ENCODE measurements at regions not wholly inside any gene's neighbourhood (a gene's known extent, or its start where the extent isn't known, plus 50 kb on each side); places are given as distances from the start of the nearest gene placed in this dataset.
"Not testable (repeated sequence)": the region's sequence is repeated elsewhere in the genome, so short reads cannot be mapped to it uniquely, and the experiment has no call there.

DNA sequence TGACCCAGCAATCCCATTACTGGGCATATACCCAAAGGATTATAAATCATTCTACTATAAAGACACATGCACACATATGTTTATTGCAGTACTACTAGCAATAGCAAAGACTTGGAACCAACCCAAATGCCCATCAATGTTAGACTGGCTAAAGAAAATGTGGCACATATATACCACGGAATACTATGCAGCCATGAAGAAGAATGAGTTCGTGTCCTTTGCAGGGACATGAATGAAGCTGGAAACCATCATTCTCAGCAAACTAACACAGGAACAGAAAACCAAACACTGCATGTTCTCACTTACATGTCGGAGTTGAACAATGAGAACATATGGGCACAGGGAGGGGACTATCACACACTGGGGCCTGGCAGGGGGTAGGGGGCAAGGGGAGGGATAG is 183.0 kb downstream of the HACE1 start:
- peaks cover 0 to 55% (median 3%) of the 10 kb centered on the region in 4 donors for H3K9me3 ChIP-seq
- not testable (repeated sequence) for H3K36me3 ChIP-seq; H3K4me3 ChIP-seq; H3K4me1 ChIP-seq; DNase-seq (ENCODE audit: low spot score in 2 of 2); H3K27me3 ChIP-seq; H3K27ac ChIP-seq
- WGBS, 2 donors, result 93 to 94% methylated on average over 3 of the region's 3 CpGs

DNA sequence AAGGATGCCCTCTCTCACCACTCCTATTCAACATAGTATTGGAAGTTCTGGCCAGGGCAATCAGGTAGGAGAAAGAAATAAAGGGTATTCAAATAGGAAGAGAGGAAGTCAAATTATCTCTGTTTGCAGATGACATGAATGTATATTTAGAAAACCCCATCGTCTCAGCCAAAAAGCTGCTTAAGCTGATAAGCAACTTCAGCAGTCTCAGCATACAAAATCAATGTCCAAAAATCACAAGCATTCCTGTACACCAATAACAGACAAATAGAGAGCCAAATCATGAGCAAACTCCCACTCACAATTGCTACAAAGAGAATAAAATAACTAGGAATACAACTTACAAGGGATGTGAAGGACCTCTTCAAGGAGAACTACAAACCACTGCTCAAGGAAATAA is 184.6 kb downstream of the HACE1 start:
- H3K4me3 ChIP-seq; DNase-seq (ENCODE audit: low spot score in 2 of 2); H3K36me3 ChIP-seq; H3K4me1 ChIP-seq; H3K27me3 ChIP-seq; H3K27ac ChIP-seq: not testable (repeated sequence)
- peaks cover 0 to 67% (median 3%) of the 10 kb centered on the region in 4 donors for H3K9me3 ChIP-seq
- WGBS, 2 donors, result 89 to 92% methylated on average over 1 of the region's 1 CpG

DNA sequence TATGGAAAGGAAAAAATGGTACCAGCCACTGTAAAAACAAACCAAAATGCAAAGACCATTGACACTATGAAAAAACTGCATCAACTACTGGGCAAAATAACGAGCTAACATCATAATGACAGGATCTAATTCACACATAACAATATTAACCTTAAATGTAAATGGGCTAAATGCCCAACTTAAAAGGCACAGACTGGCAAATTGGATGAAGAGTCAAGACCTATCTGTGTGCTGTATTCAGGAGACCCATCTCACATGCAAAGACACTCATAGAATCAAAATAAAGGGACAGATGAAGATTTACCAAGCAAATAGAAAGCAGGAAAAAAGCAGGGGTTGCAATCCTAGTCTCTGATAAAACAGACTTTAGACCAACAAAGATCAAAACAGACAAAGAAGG is 186.6 kb downstream of the HACE1 start:
- not testable (repeated sequence) for DNase-seq (ENCODE audit: low spot score in 2 of 2); H3K4me3 ChIP-seq; H3K36me3 ChIP-seq; H3K4me1 ChIP-seq; H3K27ac ChIP-seq; H3K27me3 ChIP-seq
- 23 to 60% methylated on average over 1 of the region's 1 CpG for WGBS, 2 donors
- peaks cover 0 to 55% (median 3%) of the 10 kb centered on the region in 4 donors for H3K9me3 ChIP-seq

DNA sequence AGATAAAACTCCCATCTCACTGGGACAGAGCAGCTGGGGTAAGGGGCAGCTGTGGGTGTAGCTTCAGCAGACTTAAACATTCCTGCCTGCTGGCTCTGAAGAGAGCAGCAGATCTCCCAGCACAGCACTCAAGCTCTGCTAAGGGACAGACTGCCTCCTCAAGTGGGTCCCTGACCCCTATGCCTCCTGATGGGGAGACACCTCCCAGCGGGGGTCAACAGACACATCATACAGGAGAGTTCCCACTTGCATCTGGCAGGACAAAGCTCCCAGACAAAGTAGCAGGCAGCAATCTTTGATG is 188.2 kb downstream of the HACE1 start:
- not testable (repeated sequence) for H3K4me3 ChIP-seq; H3K36me3 ChIP-seq; DNase-seq (ENCODE audit: low spot score in 2 of 2); H3K27ac ChIP-seq; H3K27me3 ChIP-seq; H3K4me1 ChIP-seq
- H3K9me3 ChIP-seq, result peaks cover 0 to 51% (median 3%) of the 10 kb centered on the region in 4 donors
- 100% methylated on average over 1 of the region's 1 CpG for WGBS, 2 donors

DNA sequence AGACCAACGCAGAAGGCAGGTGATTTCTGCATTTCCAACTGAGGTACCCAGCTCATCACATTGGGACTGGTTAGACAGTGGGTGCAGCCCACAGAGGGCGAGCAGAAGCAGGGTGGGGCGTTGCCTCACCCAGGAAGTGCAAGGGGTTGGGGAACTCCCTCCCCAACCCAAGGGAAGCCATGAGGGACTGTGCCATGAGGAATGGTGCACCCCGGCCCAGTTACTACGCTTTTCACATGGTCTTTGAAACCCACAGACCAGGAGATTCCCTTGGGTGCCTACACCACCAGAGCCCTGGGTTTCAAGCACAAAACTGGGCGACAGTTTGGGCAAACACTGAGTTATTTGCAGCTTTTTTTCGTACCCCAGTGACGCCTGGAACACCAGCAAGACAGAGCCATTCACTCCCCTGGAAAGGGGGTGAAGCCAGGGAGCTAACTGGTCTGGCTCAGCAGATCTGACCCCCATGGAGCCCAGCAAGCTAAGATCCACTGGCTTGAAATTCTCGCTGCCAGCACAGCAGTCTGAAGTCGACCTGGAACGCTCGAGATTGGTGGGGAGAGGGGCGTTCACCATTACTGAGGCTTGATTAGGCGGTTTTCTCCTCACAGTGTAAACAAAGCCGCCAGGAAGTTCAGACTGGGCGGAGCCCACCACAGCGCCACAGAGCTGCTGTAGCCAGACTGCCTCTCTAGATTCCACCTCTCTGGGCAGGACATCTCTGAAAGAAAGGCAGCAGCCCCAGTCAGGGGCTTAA is 188.7 kb downstream of the HACE1 start:
- not testable (repeated sequence) for H3K4me3 ChIP-seq; H3K27ac ChIP-seq; H3K27me3 ChIP-seq; H3K4me1 ChIP-seq; DNase-seq (ENCODE audit: low spot score in 2 of 2); H3K36me3 ChIP-seq
- H3K9me3 ChIP-seq, result peaks cover 0 to 47% (median 3%) of the 10 kb centered on the region in 4 donors
- WGBS, 2 donors, result 91 to 94% methylated on average over 13 to 17 of the region's 17 CpGs

DNA sequence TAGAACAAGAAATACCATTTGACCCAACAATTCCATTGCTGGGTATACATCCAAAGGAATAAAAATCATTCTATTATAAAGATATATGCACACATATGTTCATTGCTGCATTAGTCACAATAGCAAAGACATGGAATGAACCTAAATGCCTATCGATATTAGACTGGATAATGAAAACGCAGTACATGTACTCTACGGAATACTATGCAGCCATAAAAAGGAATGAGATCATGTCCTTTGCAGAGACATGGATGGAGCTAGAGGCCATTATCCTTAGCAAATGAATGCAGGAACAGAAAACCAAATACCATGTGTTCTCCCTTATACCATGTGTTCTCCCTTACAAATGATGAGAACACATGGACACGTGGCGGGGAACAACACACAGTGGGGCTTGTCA is 190.2 kb downstream of the HACE1 start:
- no peak for DNase-seq (ENCODE audit: low spot score in 2 of 2)
- 90 to 96% methylated on average over 5 of the region's 5 CpGs for WGBS, 2 donors
- Histone ChIP-seq H3K4me1 (no peaks in the 10 kb centered on the region), H3K4me3 (no peak overlapping the region), H3K36me3 (no peaks in the 10 kb centered on the region), H3K27me3 (no peaks in the 10 kb centered on the region), H3K9me3 (peaks cover 0 to 51% (median 0%) of the 10 kb centered on the region in 4 donors), H3K27ac (no peak overlapping the region)
- TF ChIP-seq EP300 (IDR thresholded peaks at IDR 0.05) (no peak), POLR2A (IDR thresholded peaks at IDR 0.05) (no peak)
- TF ChIP-seq, protein P1, sequence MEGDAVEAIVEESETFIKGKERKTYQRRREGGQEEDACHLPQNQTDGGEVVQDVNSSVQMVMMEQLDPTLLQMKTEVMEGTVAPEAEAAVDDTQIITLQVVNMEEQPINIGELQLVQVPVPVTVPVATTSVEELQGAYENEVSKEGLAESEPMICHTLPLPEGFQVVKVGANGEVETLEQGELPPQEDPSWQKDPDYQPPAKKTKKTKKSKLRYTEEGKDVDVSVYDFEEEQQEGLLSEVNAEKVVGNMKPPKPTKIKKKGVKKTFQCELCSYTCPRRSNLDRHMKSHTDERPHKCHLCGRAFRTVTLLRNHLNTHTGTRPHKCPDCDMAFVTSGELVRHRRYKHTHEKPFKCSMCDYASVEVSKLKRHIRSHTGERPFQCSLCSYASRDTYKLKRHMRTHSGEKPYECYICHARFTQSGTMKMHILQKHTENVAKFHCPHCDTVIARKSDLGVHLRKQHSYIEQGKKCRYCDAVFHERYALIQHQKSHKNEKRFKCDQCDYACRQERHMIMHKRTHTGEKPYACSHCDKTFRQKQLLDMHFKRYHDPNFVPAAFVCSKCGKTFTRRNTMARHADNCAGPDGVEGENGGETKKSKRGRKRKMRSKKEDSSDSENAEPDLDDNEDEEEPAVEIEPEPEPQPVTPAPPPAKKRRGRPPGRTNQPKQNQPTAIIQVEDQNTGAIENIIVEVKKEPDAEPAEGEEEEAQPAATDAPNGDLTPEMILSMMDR (IDR thresholded peaks at IDR 0.05), result no peak

DNA sequence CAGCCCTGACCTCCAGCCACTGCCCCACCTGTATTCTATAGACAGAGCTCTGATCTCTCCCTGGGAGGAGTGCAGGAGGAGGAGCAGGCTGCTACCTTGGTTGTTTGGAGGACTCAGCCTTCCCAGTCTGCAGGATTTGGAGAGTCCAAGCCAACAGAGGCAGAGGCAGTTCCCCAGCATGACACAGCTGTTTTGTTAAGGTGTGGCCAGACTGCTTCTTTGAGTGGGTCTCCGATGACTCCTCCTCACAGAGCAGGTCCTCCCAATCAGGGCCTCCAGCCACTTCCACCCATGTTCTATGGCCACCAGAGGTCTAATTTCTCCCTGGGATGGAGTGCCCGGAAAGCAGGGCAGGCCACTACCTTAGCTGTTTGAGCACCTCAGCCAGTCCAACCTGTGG is 203.5 kb downstream of the HACE1 start:
- Histone ChIP-seq H3K36me3 (no peaks in the 10 kb centered on the region), H3K4me3 (no peak overlapping the region), H3K9me3 (peaks cover 0 to 12% (median 0%) of the 10 kb centered on the region in 4 donors), H3K27me3 (no peaks in the 10 kb centered on the region), H3K4me1 (no peaks in the 10 kb centered on the region), H3K27ac (no peak overlapping the region)
- TF ChIP-seq, protein P1 (IDR thresholded peaks at IDR 0.05), result no peak
- TF ChIP-seq POLR2A (IDR thresholded peaks at IDR 0.05), result no peak
- TF ChIP-seq EP300 (IDR thresholded peaks at IDR 0.05), result no peak
- 100% methylated on average over 2 of the region's 2 CpGs for WGBS, 2 donors
- DNase-seq (ENCODE audit: low spot score in 2 of 2), result no peak

DNA sequence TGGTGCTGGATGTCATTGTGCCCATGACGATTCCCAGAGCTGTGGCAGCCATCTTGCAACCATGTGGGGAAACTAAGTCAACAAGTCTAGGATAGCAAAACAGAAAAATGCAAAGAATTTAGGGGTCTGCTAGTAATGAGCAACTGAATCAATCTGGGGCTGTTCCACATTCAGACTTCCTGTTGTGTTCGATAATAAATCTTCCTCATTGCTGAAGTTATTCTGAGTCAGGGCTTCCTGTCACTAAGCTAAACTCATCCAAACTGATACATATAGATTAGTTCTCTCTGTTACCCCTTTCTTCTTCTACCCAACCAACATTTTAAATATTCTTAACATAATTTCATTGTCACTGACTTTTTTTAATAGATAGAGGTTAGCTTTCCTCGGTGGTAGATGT is 205.9 kb downstream of the HACE1 start:
- H3K27me3 ChIP-seq, result no peaks in the 10 kb centered on the region
- peaks cover 0 to 12% (median 0%) of the 10 kb centered on the region in 4 donors for H3K9me3 ChIP-seq
- no peaks in the 10 kb centered on the region for H3K36me3 ChIP-seq
- H3K27ac ChIP-seq, result no peak overlapping the region
- no peak overlapping the region for H3K4me3 ChIP-seq
- WGBS, 2 donors, result 67 to 68% methylated on average over 3 of the region's 3 CpGs
- H3K4me1 ChIP-seq, result no peaks in the 10 kb centered on the region
- TF ChIP-seq, protein P1 (IDR thresholded peaks at IDR 0.05), result no peak
- no peak for TF ChIP-seq EP300 (IDR thresholded peaks at IDR 0.05)
- no peak for TF ChIP-seq POLR2A (IDR thresholded peaks at IDR 0.05)
- no peak for DNase-seq (ENCODE audit: low spot score in 2 of 2)

All from tibial nerve (tissue), 4 donors.